Neural cell (in vitro differentiated cells): ENCODE measurements at regions not wholly inside any gene's neighbourhood (a gene's known extent, or its start where the extent isn't known, plus 50 kb on each side); places are given as distances from the start of the nearest gene placed in this dataset.

ENCODE experiments used
- H2AFZ ChIP-seq: fragments of 200-600, 300-800 bp; sonication (generic), shearing (Covaris generic); 2 replicates; pipeline ENCODE4 v1.6.0; 2014; ENCODE audit warnings: low read depth, mild to moderate bottlenecking, antibody characterized with exemption, low read length, moderate library complexity
- H3F3A ChIP-seq: fragments of 200-600 bp; shearing (Covaris generic); 2 replicates; pipeline ENCODE4 v1.6.1; 2016; ENCODE audit warnings: mild to moderate bottlenecking, moderate library complexity, mixed read lengths, antibody characterized with exemption, low read length; ENCODE audit not compliant: insufficient read depth, poor library complexity, severe bottlenecking
- H3K27ac ChIP-seq: fragments of 200-600, 300-800 bp; sonication (generic), shearing (Covaris generic); 2 replicates; pipeline ENCODE4 v1.5.1; 2014; ENCODE audit warnings: mild to moderate bottlenecking, low read length, moderate library complexity
- H3K27me3 ChIP-seq: fragments of 300-800, 200-600 bp; sonication (generic), shearing (Covaris generic); 2 replicates; pipeline ENCODE4 v1.6.0; 2014; ENCODE audit warnings: mild to moderate bottlenecking, low read depth, low read length, moderate library complexity; ENCODE audit not compliant: insufficient read depth
- H3K36me3 ChIP-seq: fragments of 300-800, 200-600 bp; sonication (generic), shearing (Covaris generic); 2 replicates; pipeline ENCODE4 v1.5.1; 2014; ENCODE audit warnings: mild to moderate bottlenecking, antibody characterized with exemption, low read length, moderate library complexity; ENCODE audit not compliant: insufficient read depth
- H3K4me2 ChIP-seq: fragments of 300-800, 200-600 bp; sonication (generic), shearing (Covaris generic); 2 replicates; pipeline ENCODE4 v1.6.0; 2014; ENCODE audit warnings: mild to moderate bottlenecking, low read length
- H3K4me3 ChIP-seq: fragments of 300-800, 200-600 bp; sonication (generic), shearing (Covaris generic); 2 replicates; pipeline ENCODE4 v1.5.1; 2014; ENCODE audit warnings: mild to moderate bottlenecking, low read length, moderate library complexity
- H3K79me2 ChIP-seq: fragments of 200-600 bp; shearing (Covaris generic); replicated peaks from 2 replicates; pipeline ENCODE4 v1.6.0; 2014; ENCODE audit warnings: mild to moderate bottlenecking, low read length, moderate library complexity; ENCODE audit not compliant: insufficient read depth
- H3K9ac ChIP-seq: fragments of 300-800, 200-600 bp; sonication (generic), shearing (Covaris generic); 2 replicates; pipeline ENCODE4 v1.6.1; 2016; ENCODE audit warnings: mild to moderate bottlenecking, low read length, mixed read lengths
- H3K9me2 ChIP-seq: fragments of 200-600 bp; shearing (Covaris generic); 2 replicates; pipeline ENCODE4 v1.6.1; 2016; ENCODE audit warnings: mild to moderate bottlenecking, low read length, mixed read lengths; ENCODE audit not compliant: insufficient read depth
- H3K9me3 ChIP-seq: fragments of 200-600, 300-800 bp; sonication (generic), shearing (Covaris generic); 2 replicates; pipeline ENCODE4 v1.6.1; 2016; ENCODE audit warnings: mild to moderate bottlenecking, mixed run types, low read length, moderate library complexity, mixed read lengths
- H4K20me1 ChIP-seq: fragments of 200-600 bp; shearing (Covaris generic); 2 replicates; pipeline ENCODE4 v1.6.1; 2016; ENCODE audit warnings: mild to moderate bottlenecking, mixed run types; ENCODE audit not compliant: insufficient read depth
- CTCF ChIP-seq: fragments of 450-650 bp; IDR thresholded peaks from 2 replicates; pipeline ENCODE4 v1.5.1; 2014; ENCODE audit warnings: antibody characterized with exemption, mild to moderate bottlenecking, moderate library complexity; ENCODE audit not compliant: poor library complexity, severe bottlenecking
- EP300 ChIP-seq: fragments of 450-650 bp; conservative IDR thresholded peaks from 2 replicates; pipeline ENCODE4 v1.6.1; 2014; ENCODE audit warnings: antibody characterized with exemption, mild to moderate bottlenecking, moderate library complexity; ENCODE audit not compliant: poor library complexity, severe bottlenecking
- EZH2 ChIP-seq: fragments of 200-600, 300-800 bp; shearing (Covaris generic), sonication (generic); IDR thresholded peaks from 2 replicates; pipeline ENCODE4 v1.6.1; 2014; ENCODE audit warnings: antibody characterized with exemption, low read length, borderline replicate concordance, mild to moderate bottlenecking; ENCODE audit not compliant: insufficient read depth, poor library complexity, severe bottlenecking
- MXI1 ChIP-seq: fragments of 450-650 bp; conservative IDR thresholded peaks from 2 replicates; pipeline ENCODE4 v1.6.1; 2014; ENCODE audit warnings: antibody characterized with exemption, mild to moderate bottlenecking; ENCODE audit not compliant: poor library complexity, severe bottlenecking
- POLR2AphosphoS5 ChIP-seq: IDR thresholded peaks from 2 replicates; pipeline ENCODE4 v1.6.1; 2012
- RAD21 ChIP-seq: fragments of 450-650 bp; conservative IDR thresholded peaks from 2 replicates; pipeline ENCODE4 v1.6.1; 2014; ENCODE audit warnings: antibody characterized with exemption, mild to moderate bottlenecking, moderate library complexity
- SMC3 ChIP-seq: fragments of 450-650 bp; conservative IDR thresholded peaks from 2 replicates; pipeline ENCODE4 v1.6.1; 2014; ENCODE audit warnings: antibody characterized with exemption, mild to moderate bottlenecking, moderate library complexity; ENCODE audit not compliant: poor library complexity
- TAF1 ChIP-seq: IDR thresholded peaks from 2 replicates; pipeline ENCODE4 v1.6.1; 2012; ENCODE audit warnings: low read depth
- TF ChIP-seq, protein P1 (sequence below): IDR thresholded peaks from 2 replicates; pipeline ENCODE4 v1.6.1; 2012; ENCODE audit warnings: borderline replicate concordance

GRCh38 chr19:30168760-30169159, 203.4 kb upstream of the ZNF536 start:
- Histone ChIP-seq H4K20me1 (no peaks in the 10 kb centered on the region), H3K79me2 (no peaks in the 10 kb centered on the region), H3F3A (no peaks in the 10 kb centered on the region), H3K27me3 (no peaks in the 10 kb centered on the region), H3K36me3 (no peaks in the 10 kb centered on the region), H3K9me3 (no peaks in the 10 kb centered on the region), H3K4me3 (no peak overlapping the region), H3K9me2 (no peaks in the 10 kb centered on the region), H2AFZ (no peak overlapping the region), H3K27ac (no peak overlapping the region), H3K9ac (no peak overlapping the region), H3K4me2 (no peak overlapping the region)
- TF ChIP-seq TAF1: no peak
- TF ChIP-seq, protein P1, sequence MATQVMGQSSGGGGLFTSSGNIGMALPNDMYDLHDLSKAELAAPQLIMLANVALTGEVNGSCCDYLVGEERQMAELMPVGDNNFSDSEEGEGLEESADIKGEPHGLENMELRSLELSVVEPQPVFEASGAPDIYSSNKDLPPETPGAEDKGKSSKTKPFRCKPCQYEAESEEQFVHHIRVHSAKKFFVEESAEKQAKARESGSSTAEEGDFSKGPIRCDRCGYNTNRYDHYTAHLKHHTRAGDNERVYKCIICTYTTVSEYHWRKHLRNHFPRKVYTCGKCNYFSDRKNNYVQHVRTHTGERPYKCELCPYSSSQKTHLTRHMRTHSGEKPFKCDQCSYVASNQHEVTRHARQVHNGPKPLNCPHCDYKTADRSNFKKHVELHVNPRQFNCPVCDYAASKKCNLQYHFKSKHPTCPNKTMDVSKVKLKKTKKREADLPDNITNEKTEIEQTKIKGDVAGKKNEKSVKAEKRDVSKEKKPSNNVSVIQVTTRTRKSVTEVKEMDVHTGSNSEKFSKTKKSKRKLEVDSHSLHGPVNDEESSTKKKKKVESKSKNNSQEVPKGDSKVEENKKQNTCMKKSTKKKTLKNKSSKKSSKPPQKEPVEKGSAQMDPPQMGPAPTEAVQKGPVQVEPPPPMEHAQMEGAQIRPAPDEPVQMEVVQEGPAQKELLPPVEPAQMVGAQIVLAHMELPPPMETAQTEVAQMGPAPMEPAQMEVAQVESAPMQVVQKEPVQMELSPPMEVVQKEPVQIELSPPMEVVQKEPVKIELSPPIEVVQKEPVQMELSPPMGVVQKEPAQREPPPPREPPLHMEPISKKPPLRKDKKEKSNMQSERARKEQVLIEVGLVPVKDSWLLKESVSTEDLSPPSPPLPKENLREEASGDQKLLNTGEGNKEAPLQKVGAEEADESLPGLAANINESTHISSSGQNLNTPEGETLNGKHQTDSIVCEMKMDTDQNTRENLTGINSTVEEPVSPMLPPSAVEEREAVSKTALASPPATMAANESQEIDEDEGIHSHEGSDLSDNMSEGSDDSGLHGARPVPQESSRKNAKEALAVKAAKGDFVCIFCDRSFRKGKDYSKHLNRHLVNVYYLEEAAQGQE: no peak
- TF ChIP-seq EP300: no peak

- no peak overlapping the region for H3K4me3 ChIP-seq
- no peaks in the 10 kb centered on the region for H4K20me1 ChIP-seq
- H3K4me2 ChIP-seq: no peak overlapping the region
- no peaks in the 10 kb centered on the region for H3K9me2 ChIP-seq
- no peak overlapping the region for H3K9ac ChIP-seq
- no peaks in the 10 kb centered on the region for H3K27me3 ChIP-seq
- TF ChIP-seq, protein P1: no peak
- no peak for TF ChIP-seq TAF1
- TF ChIP-seq MXI1: no peak
- TF ChIP-seq EZH2: no peak
- TF ChIP-seq CTCF: no peak
- no peak for TF ChIP-seq RAD21
- TF ChIP-seq POLR2AphosphoS5: no peak
- no peak for TF ChIP-seq EP300
- TF ChIP-seq SMC3: no peak
- no peaks in the 10 kb centered on the region for H3K9me3 ChIP-seq
- H2AFZ ChIP-seq: no peak overlapping the region
- H3K27ac ChIP-seq: no peak overlapping the region
- no peaks in the 10 kb centered on the region for H3F3A ChIP-seq
- H3K36me3 ChIP-seq: no peaks in the 10 kb centered on the region
- no peaks in the 10 kb centered on the region for H3K79me2 ChIP-seq
These were observed 202.8 kb upstream of the ZNF536 start for GRCh38 chr19:30169196-30169900.
